OCI-LY7 (cell line): ENCODE measurements at regions not wholly inside any gene's neighbourhood (a gene's known extent, or its start where the extent isn't known, plus 50 kb on each side); places are given as distances from the start of the nearest gene placed in this dataset.

Experiments
- EZH2phosphoT487 ChIP-seq: fragments of 200-600 bp; sonication (generic); IDR thresholded peaks from 2 replicates; pipeline ENCODE4 v1.6.1; 2018; ENCODE audit warnings: low read depth, borderline replicate concordance, mild to moderate bottlenecking, mixed run types, antibody characterized with exemption, low read length, moderate library complexity, mixed read lengths
- TF ChIP-seq, protein P1 (sequence below): fragments of 200-600 bp; sonication (generic); conservative IDR thresholded peaks from 2 replicates; pipeline ENCODE4 v1.5.1; 2014; ENCODE audit warnings: mild to moderate bottlenecking, antibody characterized with exemption, low read length, moderate library complexity, mixed read lengths

DNA sequence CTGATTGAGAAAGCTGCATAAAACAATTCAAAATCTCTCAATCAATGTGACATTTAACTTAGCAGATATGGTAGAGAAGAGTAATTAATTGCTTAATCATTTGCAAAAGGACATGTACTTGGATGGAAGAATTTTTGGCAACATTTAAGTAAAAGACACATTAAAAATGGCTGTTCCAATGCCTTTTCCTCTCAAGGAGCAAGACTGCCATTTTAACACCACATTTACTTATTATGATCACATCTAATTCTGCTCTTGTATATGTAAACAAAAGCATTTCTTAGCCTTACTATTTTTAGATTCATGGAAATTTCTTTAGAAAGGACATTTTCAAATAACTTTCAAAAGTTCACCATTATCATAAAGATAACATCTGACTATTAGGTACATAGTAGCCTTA lies 360.0 kb downstream of the HINT1 start:
- TF ChIP-seq, protein P1, sequence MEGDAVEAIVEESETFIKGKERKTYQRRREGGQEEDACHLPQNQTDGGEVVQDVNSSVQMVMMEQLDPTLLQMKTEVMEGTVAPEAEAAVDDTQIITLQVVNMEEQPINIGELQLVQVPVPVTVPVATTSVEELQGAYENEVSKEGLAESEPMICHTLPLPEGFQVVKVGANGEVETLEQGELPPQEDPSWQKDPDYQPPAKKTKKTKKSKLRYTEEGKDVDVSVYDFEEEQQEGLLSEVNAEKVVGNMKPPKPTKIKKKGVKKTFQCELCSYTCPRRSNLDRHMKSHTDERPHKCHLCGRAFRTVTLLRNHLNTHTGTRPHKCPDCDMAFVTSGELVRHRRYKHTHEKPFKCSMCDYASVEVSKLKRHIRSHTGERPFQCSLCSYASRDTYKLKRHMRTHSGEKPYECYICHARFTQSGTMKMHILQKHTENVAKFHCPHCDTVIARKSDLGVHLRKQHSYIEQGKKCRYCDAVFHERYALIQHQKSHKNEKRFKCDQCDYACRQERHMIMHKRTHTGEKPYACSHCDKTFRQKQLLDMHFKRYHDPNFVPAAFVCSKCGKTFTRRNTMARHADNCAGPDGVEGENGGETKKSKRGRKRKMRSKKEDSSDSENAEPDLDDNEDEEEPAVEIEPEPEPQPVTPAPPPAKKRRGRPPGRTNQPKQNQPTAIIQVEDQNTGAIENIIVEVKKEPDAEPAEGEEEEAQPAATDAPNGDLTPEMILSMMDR: no peak
- TF ChIP-seq EZH2phosphoT487: no peak
